Right lung (tissue), 2 donors: ENCODE measurements at regions not wholly inside any gene's neighbourhood (a gene's known extent, or its start where the extent isn't known, plus 50 kb on each side); places are given as distances from the start of the nearest gene placed in this dataset.
"Not testable (repeated sequence)": the region's sequence is repeated elsewhere in the genome, so short reads cannot be mapped to it uniquely, and the experiment has no call there.

ENCODE experiments used
- DNase-seq, 2 donors: peaks; one replicate each; pipeline ENCODE4 v3.0.0-alpha.2; 2013

- DNase-seq: no peak
Measured at GRCh38 chr12:124674937-124675336, 107.5 kb upstream of the NCOR2 start.

GRCh38 chr12:124673801-124674617 is 106.6 kb upstream of the NCOR2 start:
- DNase-seq: no peak

- DNase-seq: not testable (repeated sequence)
Measured at GRCh38 chr12:124669271-124669721, 101.9 kb upstream of the NCOR2 start.

- no peak for DNase-seq
Measured at GRCh38 chr12:124668602-124669001, 101.2 kb upstream of the NCOR2 start.

GRCh38 chr12:124667506-124668326 is 100.3 kb upstream of the NCOR2 start:
- DNase-seq: no peak

- no peak for DNase-seq
Measured at GRCh38 chr12:124666722-124667259, 99.4 kb upstream of the NCOR2 start.

GRCh38 chr12:124665511-124665910 is 98.1 kb upstream of the NCOR2 start:
- DNase-seq: no peak

- DNase-seq: no peak
Measured at GRCh38 chr12:124664395-124665111, 97.1 kb upstream of the NCOR2 start.

GRCh38 chr12:124663771-124664366 is 96.5 kb upstream of the NCOR2 start:
- no peak for DNase-seq

GRCh38 chr12:124663206-124663605 is 95.8 kb upstream of the NCOR2 start:
- no peak for DNase-seq

- no peak for DNase-seq
Measured at GRCh38 chr12:124661341-124661740, 93.9 kb upstream of the NCOR2 start.

GRCh38 chr12:124660851-124661250 is 93.4 kb upstream of the NCOR2 start:
- DNase-seq: no peak

- no peak for DNase-seq
Measured at GRCh38 chr12:124658806-124659402, 91.5 kb upstream of the NCOR2 start.

GRCh38 chr12:124658302-124658701 is 90.9 kb upstream of the NCOR2 start:
- no peak for DNase-seq

GRCh38 chr12:124656947-124657434 is 89.6 kb upstream of the NCOR2 start:
- no peak for DNase-seq

GRCh38 chr12:124655698-124656516 is 88.5 kb upstream of the NCOR2 start:
- DNase-seq: peak in 1 of 2 donors; percentile 75

- peak; percentile 76 to 81 for DNase-seq
Measured at GRCh38 chr12:124655048-124655697, 87.8 kb upstream of the NCOR2 start.

- no peak for DNase-seq
Measured at GRCh38 chr12:124654666-124655047, 87.2 kb upstream of the NCOR2 start.

- DNase-seq: no peak
Measured at GRCh38 chr12:124653169-124653931, 85.9 kb upstream of the NCOR2 start.
